Astrocyte of the hippocampus (primary cell): ENCODE measurements at regions not wholly inside any gene's neighbourhood (a gene's known extent, or its start where the extent isn't known, plus 50 kb on each side); places are given as distances from the start of the nearest gene placed in this dataset.

ENCODE experiments used
- DNase-seq: peaks from one replicate; pipeline ENCODE4 v3.0.0; 2011; ENCODE audit warnings: low read depth, low spot score

DNA sequence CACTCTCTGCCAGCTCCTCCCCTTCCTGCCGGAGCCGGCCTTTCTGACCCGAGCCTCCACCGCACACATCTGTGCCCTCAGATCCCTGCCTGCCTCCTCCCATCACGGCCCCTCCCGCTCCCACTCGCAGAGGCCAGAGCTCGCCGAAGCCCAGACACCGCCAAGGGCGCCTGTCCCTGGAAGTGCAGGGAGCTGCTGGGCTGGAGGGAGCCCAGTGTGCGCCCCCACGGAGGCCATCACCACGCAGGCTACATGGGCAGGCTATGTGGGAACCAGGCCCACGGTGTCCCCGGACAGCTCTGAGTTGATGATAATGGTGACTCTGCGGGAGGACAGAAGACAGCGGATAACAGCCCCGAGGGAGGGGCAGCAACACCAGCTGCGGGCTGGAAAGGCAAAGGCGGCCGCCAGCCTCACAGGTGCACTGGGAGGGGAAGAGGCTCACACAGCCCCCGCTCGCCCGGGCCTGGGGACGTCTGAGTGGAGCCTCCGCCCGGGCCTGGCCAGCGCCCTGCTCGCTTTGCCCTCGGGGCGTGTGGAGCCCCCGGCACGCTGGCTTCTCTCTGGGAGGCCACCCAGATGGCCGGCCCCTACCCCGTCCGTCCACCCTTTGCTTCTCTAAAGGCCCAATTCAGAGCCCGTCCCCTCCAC, 154.9 kb downstream of the DLL1 start:
- no peak for DNase-seq

- no peak for DNase-seq
Observed at GRCh38 chr6:170135461-170135820, 155.4 kb downstream of the DLL1 start.

DNA sequence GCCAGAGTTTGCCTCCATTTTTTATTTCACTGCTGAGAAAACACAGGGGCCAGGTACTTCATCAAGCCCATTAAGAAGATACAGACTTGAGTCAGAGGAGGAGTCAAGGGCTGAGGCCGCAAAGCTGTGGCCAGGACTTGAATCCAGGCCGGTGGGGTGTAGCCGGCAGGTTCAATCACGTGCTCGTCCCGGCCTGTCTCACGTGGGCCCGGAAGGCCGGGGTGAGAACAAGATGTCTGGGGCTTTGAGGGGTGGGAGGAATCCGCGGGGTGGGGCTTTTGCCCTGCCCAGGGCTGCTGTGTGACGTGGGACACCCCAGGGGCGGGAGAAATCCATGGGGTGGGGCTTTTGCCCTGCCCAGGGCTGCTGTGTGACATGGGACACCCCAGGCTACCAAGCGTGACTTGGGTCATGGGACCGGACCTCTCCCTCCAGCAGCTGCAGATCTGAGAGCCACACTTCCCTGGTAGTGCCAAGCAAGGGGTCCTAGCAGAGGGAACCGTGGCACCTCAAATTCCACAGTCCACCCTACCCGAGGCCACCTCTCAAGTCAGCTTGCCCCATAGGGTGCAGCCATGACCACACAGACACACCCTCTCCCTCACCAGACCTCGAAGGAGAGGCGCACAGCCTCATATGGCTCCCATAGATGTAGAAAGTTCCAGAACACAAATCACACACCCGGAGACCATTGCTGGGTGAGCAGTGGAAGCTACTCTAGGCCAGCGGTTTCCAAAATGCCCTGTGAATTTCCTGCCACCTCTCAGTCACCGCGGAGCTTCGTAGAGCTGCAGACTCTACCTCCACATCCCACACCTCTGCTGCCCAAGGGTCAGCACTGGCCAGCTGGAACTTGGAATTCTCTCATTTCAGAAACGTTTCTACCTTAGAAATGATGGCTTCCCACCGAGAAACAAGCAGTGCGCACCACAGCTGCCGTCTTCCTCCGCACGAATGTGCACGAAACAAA, 156.1 kb downstream of the DLL1 start:
- no peak for DNase-seq

DNA sequence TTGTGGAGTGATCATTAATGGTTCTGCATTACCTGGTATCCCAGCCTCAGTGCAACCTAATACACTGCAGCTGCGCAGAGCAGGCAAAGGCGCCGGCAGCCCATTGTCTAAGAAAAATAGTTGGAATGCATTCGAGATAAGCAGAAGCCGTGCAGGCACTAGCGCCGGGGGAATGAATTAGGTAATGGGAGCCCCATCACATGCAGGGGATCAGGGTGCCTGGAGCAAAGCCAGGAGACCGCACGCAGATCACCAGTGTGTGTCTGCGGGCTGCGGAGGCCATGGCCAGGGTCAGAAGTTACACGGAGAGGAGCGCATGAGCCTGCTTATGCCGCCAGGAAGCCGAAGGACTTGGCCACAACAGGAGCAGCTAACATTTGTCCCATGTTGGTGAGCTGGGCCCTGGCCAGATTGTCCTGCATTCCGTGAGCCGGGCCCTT, 156.8 kb downstream of the DLL1 start:
- peak; percentile 63 for DNase-seq

- no peak for DNase-seq
Observed at GRCh38 chr6:170132561-170132991, 158.3 kb downstream of the DLL1 start.

GRCh38 chr6:170132011-170132521, 158.8 kb downstream of the DLL1 start:
- DNase-seq = no peak

DNA sequence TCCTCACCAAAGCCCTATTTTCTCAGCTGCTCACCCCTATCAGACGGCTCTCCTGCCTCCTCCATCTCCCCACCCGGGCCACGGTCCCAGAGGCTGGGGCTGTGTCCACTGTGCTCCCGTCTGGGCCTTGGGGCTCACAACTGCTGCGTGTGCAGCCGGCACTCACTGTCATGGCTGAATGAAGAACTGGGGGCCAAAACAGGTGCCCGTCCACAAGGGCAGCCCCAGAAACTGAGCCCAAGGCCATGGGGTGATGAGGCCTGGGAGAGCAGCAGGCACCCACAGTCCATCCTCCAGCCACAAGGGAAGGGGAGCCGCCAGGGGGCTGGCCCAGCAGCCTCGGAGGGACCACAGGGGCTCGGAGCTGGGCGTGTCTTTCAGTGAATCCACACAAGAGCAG, 159.5 kb downstream of the DLL1 start:
- no peak for DNase-seq

DNA sequence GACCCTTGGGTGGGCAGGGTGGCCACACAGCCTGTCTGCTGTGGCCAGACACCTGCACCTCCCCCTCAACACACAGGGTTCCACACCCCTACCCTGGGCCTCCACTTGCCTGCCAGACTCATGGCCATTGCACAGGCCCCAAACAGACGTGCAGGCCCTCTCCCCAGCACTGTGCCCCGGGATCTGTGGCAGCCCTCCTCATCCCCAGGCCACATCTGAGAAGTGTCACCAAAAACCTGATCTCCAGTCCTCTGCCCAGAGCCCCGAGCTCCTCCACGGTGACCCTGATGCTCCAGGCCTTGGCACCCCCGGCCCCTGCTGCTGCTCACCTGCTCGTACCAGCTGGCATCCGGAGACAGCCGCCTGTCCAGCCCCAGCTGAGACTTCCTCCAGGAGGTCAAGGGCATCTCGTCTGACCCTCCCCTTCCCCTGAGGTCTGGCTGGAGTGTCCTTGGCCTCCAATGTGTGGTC, 160.1 kb downstream of the DLL1 start:
- DNase-seq = no peak

DNA sequence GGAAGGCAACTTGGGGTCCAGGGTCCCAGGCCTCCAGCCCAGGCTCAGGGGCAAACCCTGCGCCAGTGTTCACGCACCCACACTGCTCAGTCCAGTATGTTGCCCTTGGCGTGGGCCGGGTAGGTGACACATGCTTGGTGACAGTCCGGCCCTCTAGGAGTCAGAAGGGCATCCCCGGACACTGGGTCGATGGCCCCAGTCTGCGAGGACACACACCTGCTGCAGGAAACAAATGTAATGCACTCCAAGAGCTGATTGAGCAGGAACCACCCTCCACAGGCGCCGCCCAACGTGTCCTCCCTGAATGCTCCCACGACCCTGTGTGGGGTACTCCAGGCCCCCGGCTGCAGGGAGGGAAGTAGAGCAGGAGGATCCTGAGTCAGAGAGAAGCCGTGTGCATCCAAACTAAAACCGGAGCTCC, 160.7 kb downstream of the DLL1 start:
- DNase-seq = no peak

- DNase-seq = peak; percentile 61
Observed at GRCh38 chr6:170129691-170130171, 161.1 kb downstream of the DLL1 start.

GRCh38 chr6:170128811-170129681, 161.8 kb downstream of the DLL1 start:
- DNase-seq = no peak

- DNase-seq = no peak
Observed at GRCh38 chr6:170128346-170128745, 162.5 kb downstream of the DLL1 start.

GRCh38 chr6:170127151-170127550, 163.7 kb downstream of the DLL1 start:
- DNase-seq = no peak

DNA sequence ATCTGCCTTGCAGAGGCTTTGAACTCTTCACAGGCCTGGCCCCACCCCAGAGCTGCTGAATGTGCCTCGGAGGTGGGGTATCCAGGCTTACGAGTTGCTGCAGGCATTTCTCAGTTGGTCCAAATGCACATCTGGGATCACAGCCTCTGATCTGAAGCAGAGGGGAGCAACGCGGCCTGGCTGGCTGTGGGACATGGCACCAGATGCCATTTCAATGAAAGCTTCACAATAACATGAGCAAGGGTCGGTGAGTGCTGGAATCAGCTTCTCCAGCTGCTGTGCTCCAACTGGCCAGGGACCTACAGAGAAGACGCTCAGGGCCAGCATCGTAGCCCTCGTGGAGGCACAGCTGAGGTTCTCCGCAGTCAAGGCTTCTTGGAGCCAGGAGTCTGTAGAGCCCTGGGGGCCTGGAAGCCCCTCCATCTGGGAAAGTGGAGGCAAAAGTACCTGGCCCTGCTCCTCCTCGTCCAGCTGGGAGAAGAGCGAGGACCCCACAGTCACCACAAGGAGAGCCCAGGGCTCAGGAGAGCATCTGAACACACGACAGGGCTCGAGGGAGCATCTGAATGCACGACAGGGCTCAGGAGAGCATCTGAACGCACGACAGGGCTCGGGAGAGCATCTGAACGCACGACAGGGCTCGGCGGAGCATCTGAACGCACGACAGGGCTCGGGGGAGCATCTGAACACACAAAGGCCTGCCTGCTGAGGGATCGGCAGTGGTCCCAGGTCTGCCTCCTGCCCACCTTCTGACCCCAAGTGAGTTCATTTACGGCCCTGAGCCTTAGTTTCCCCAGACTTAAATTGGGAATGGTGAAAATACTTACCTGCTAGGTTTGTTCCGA, 165.2 kb downstream of the DLL1 start:
- DNase-seq = no peak

DNA sequence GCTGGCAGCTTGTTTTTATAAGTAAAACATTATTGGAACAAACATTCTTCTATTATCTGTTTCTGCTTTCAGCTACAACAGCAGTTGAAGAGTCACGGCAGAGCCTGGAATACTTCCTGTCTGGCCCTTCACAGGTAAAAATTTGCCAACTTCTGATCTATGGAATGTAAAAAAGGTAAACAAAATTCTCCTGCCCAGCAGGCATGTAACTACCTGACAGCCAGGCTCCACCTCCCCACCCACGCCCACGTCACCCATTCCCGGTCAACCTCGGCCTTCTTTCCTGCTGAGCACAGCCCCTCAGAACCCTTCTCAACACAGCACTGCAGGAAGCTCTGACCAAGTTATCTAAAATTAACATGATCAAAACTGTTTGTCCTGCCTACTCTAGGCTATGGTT, 166.0 kb downstream of the DLL1 start:
- no peak for DNase-seq

GRCh38 chr6:170124150-170124549, 166.7 kb downstream of the DLL1 start:
- DNase-seq = no peak

- DNase-seq = no peak
Observed at GRCh38 chr6:170122651-170123050, 168.2 kb downstream of the DLL1 start.

- DNase-seq = no peak
Observed at GRCh38 chr6:170117111-170117972, 173.5 kb downstream of the DLL1 start.

DNA sequence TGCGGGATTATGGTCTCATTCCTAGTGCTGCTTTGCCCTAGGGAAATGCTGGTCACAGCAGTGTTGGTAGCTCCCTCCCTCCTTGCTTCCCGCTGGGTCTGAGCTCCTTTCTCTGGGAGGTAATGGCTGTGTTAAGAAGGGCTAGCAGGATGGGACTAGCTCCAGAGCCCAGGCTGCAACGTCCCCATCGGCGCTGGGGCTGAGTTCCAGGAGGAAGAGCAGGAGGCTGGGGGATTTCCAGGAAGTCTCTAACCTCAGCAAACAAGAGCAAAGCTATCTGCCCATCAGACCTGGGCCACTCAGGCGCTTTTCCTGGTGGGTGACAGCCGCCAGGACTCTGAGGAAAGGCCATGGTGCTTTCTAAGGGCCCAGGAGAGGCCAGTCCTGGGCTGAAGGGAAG, 174.2 kb downstream of the DLL1 start:
- no peak for DNase-seq
